Adrenal gland (tissue), 9 donors: ENCODE measurements at regions not wholly inside any gene's neighbourhood (a gene's known extent, or its start where the extent isn't known, plus 50 kb on each side); places are given as distances from the start of the nearest gene placed in this dataset.

Experiments
- DNase-seq, 7 donors: peaks; one replicate each; pipeline ENCODE4 v3.0.0-alpha.2; 2019 to 2020
- H3K27ac ChIP-seq, 5 donors: fragments of 200-600 bp; sonication (generic) in 4 of 5; 1 replicate in 3 of 5; 2 replicates in 2 of 5; pipeline versions ENCODE4 v1.5.1 to v1.8.0; 2016 to 2020; ENCODE audit warnings: mild to moderate bottlenecking in 1 of 5
- H3K27me3 ChIP-seq: fragments of 200-600 bp; 2 replicates; pipeline ENCODE4 v1.8.0; 2021
- H3K36me3 ChIP-seq, 2 donors: fragments of 200-600 bp; replicated peaks in 1 of 2; 1 replicate in 1 of 2; 2 replicates in 1 of 2; pipeline versions ENCODE4 v1.5.1 to v1.8.0; 2018 to 2022
- H3K4me1 ChIP-seq, 2 donors: fragments of 200-600 bp; replicated peaks in 1 of 2; 1 replicate in 1 of 2; 2 replicates in 1 of 2; pipeline versions ENCODE4 v1.5.1 to v1.8.0; 2018 to 2021
- H3K4me3 ChIP-seq, 4 donors: fragments of 200-600 bp; sonication (generic) in 3 of 4; one replicate each; pipeline ENCODE4 v1.5.1; 2016 to 2018
- H3K9me3 ChIP-seq, 3 donors: fragments of 200-600 bp; sonication (generic) in 1 of 3; replicated peaks in 1 of 3; 1 replicate in 2 of 3; 2 replicates in 1 of 3; pipeline versions ENCODE4 v1.5.1 to v1.8.0; 2016 to 2021
- CTCF ChIP-seq, 6 experiments: fragments of 450-650 bp in 4 of 6; fragments of 200-600 bp in 2 of 6; sonication (generic) in 1 of 6; IDR thresholded peaks; 1 replicate in 5 of 6; 2 replicates in 1 of 6; pipeline versions ENCODE4 v1.5.1 to v1.8.0; 2016 to 2021; ENCODE audit warnings: antibody characterized with exemption in 6 of 6, mild to moderate bottlenecking in 2 of 6, moderate library complexity in 1 of 6
- POLR2A ChIP-seq, 2 donors: fragments of 450-650 bp; IDR thresholded peaks; one replicate each; pipeline ENCODE4 v1.6.1; 2017; ENCODE audit warnings: antibody characterized with exemption in 2 of 2, mild to moderate bottlenecking in 2 of 2, moderate library complexity in 1 of 2
- WGBS, 4 donors: extraction: QIAGEN DNeasy Blood & Tissue Kit in 2 of 4; methylation state at CpG; one replicate each; pipeline versions ENCODE4 v1.1.5 to v1.1.7; 2013 to 2017; 5-methylcytosine and 5-hydroxymethylcytosine counted together
- intact Hi-C, 2 donors: fragments of 100-400 bp; cut with DNase I; formaldehyde crosslinking; loops; one replicate each; pipeline versions ENCODE4 v1.14.1 to v1.15.0; 2022 to 2023
- donor health status: healthy with polysubstance abuse.
- donor health status: Bipolar disorder and iron deficiency.
- donor health status: DM: yes; HTN: yes; CAD: no.
- donor health status: DM: no; HTN: no; CAD: no.
- donor health status: DM: no; HTN: no; CAD: no.

- H3K4me1 ChIP-seq: peaks cover 5 to 8% of the 10 kb centered on the region in 2 donors
- peak overlapping the region in 1 of 5 donors; percentile 1 for H3K27ac ChIP-seq
- TF ChIP-seq POLR2A (IDR thresholded peaks at IDR 0.05) (no peak), CTCF (IDR thresholded peaks at IDR 0.05) (no peak)
- no peak overlapping the region for H3K4me3 ChIP-seq
- H3K27me3 ChIP-seq: no peaks in the 10 kb centered on the region
- DNase-seq: no peak
- H3K36me3 ChIP-seq: no peaks in the 10 kb centered on the region
- H3K9me3 ChIP-seq: no peaks in the 10 kb centered on the region
- intact Hi-C loops: no loop called here
- WGBS, 4 donors: 46 to 60% (median 57%) methylated on average over 3 of the region's 3 CpGs
These were observed 180.7 kb upstream of the TENM3 start for GRCh38 chr4:182062458-182062857.

GRCh38 chr4:182062936-182063335 is 180.3 kb upstream of the TENM3 start:
- intact Hi-C loops: no loop called here
- TF ChIP-seq POLR2A (IDR thresholded peaks at IDR 0.05) (no peak), CTCF (IDR thresholded peaks at IDR 0.05) (no peak)
- H3K9me3 ChIP-seq: no peaks in the 10 kb centered on the region

GRCh38 chr4:182063651-182064050 is 179.6 kb upstream of the TENM3 start:
- no peaks in the 10 kb centered on the region for H3K9me3 ChIP-seq
- no peaks in the 10 kb centered on the region for H3K27me3 ChIP-seq
- no peak overlapping the region for H3K27ac ChIP-seq
- WGBS, 4 donors: 86 to 97% (median 94%) methylated on average over 2 of the region's 2 CpGs
- intact Hi-C loops: no loop called here
- no peak for DNase-seq
- H3K4me3 ChIP-seq: no peak overlapping the region
- no peaks in the 10 kb centered on the region for H3K36me3 ChIP-seq
- TF ChIP-seq POLR2A (IDR thresholded peaks at IDR 0.05) (no peak), CTCF (IDR thresholded peaks at IDR 0.05) (no peak)
- H3K4me1 ChIP-seq: peaks cover 5 to 8% of the 10 kb centered on the region in 2 donors

More at GRCh38 chr4:182062936-182063335, 180.3 kb upstream of the TENM3 start:
- Histone ChIP-seq H3K27ac (peak overlapping the region in 1 of 5 donors; percentile 1), H3K4me3 (no peak overlapping the region), H3K4me1 (peaks cover 5 to 8% of the 10 kb centered on the region in 2 donors), H3K27me3 (no peaks in the 10 kb centered on the region), H3K36me3 (no peaks in the 10 kb centered on the region)
- no peak for DNase-seq

GRCh38 chr4:182065255-182065654 is 177.9 kb upstream of the TENM3 start:
- WGBS, 4 donors: 86 to 88% (median 87%) methylated on average over 17 of the region's 17 CpGs
- Histone ChIP-seq H3K4me1 (peaks cover 5 to 8% of the 10 kb centered on the region in 2 donors), H3K36me3 (no peaks in the 10 kb centered on the region), H3K27ac (no peak overlapping the region), H3K27me3 (no peaks in the 10 kb centered on the region), H3K4me3 (no peak overlapping the region), H3K9me3 (no peaks in the 10 kb centered on the region)
- no peak for DNase-seq
- intact Hi-C loops: no loop called here
- TF ChIP-seq CTCF (IDR thresholded peaks at IDR 0.05) (no peak), POLR2A (IDR thresholded peaks at IDR 0.05) (no peak)
